ENCODE measurements at regions not wholly inside any gene's neighbourhood (a gene's known extent, or its start where the extent isn't known, plus 50 kb on each side); places are given as distances from the start of the nearest gene placed in this dataset.

DNA sequence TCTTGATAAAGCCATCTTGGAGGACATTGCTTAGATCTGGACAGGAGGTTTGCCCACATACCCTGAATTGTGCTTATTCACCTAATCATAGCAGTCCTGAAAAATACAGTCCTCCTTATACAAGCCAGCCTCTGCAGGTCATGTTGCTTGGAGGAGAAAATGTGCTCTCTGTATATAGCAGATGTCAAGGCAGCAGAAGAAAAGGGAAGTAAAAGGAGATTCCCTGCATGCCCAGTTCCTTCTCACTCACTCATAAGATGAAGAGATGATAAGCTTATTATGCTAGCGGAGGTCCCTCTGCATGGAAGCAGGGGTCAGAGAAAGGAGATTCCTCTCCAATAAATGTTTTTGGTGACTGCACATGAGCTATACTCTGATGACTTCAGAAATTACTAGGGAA lies 458.8 kb upstream of the ZMIZ1 start:
- intact Hi-C loops (cut with DNase I; ENCODE audit: low total_unique reads), result no loop called here
- 94 to 100% methylated on average over 1 of the region's 1 CpG for WGBS, 2 donors
- H3K9me3 ChIP-seq, result no peaks in the 10 kb centered on the region
- DNase-seq, result no peak
- H3K36me3 ChIP-seq (ENCODE audit: low read depth, missing control alignments), result no peaks in the 10 kb centered on the region
- no peak overlapping the region for H3K27ac ChIP-seq
- no peaks in the 10 kb centered on the region for H3K27me3 ChIP-seq
- TF ChIP-seq, protein P1, sequence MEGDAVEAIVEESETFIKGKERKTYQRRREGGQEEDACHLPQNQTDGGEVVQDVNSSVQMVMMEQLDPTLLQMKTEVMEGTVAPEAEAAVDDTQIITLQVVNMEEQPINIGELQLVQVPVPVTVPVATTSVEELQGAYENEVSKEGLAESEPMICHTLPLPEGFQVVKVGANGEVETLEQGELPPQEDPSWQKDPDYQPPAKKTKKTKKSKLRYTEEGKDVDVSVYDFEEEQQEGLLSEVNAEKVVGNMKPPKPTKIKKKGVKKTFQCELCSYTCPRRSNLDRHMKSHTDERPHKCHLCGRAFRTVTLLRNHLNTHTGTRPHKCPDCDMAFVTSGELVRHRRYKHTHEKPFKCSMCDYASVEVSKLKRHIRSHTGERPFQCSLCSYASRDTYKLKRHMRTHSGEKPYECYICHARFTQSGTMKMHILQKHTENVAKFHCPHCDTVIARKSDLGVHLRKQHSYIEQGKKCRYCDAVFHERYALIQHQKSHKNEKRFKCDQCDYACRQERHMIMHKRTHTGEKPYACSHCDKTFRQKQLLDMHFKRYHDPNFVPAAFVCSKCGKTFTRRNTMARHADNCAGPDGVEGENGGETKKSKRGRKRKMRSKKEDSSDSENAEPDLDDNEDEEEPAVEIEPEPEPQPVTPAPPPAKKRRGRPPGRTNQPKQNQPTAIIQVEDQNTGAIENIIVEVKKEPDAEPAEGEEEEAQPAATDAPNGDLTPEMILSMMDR (IDR thresholded peaks at IDR 0.05), result no peak
- TF ChIP-seq POLR2A (IDR thresholded peaks at IDR 0.05), result no peak
- no peaks in the 10 kb centered on the region for H3K4me1 ChIP-seq
- no peak overlapping the region for H3K4me3 ChIP-seq

DNA sequence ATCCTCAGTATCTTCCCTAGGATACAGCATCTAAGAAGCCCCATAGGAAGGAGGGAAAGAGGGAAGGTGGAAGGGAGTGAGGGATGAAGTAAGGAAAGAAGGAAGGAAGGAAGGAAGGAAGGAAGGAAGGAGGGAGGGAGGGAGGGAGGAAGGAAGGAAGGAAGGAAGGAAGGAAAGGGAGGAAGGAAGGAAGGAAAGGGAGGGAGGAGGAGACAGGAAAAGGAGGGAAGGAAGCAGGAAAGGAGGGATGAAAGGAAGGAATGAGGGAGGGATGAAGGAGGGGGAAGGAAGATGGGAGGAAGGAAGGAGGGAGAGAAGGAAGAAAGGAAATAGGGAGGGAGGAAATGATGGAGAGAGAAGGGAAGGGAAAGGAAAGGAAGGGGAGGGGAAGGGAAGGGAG lies 455.6 kb upstream of the ZMIZ1 start:
- H3K4me3 ChIP-seq, result no peak overlapping the region
- intact Hi-C loops (cut with DNase I; ENCODE audit: low total_unique reads), result no loop called here
- no peak for TF ChIP-seq POLR2A (IDR thresholded peaks at IDR 0.05)
- TF ChIP-seq, protein P1 (IDR thresholded peaks at IDR 0.05), result no peak
- H3K27me3 ChIP-seq, result no peaks in the 10 kb centered on the region
- H3K4me1 ChIP-seq, result no peaks in the 10 kb centered on the region
- no peak for DNase-seq
- H3K36me3 ChIP-seq (ENCODE audit: low read depth, missing control alignments), result no peaks in the 10 kb centered on the region
- no peak overlapping the region for H3K27ac ChIP-seq
- H3K9me3 ChIP-seq, result no peaks in the 10 kb centered on the region

DNA sequence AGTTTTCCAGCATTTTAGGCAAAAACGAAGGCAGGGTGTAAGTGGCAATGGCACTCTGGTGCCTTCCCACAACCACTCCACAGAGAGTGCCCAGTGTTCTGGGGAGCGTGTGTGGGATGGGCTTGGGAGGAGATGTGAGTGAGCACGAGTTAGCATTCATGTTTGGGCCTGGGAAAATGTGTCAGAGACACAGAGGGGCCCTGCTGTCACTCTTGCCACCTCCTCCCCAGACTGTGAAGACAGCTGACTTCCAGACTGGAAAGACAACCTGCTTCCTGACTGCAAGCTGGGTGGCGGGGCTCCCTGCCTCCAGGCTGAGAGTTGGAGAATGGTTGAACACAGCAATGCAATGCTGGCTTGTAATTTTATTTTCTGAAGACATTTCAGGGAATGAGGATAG lies 454.5 kb upstream of the ZMIZ1 start:
- Histone ChIP-seq H3K27me3 (no peaks in the 10 kb centered on the region), H3K4me1 (no peaks in the 10 kb centered on the region), H3K9me3 (no peaks in the 10 kb centered on the region), H3K4me3 (no peak overlapping the region), H3K27ac (no peak overlapping the region), H3K36me3 (ENCODE audit: low read depth, missing control alignments) (no peaks in the 10 kb centered on the region)
- no peak for DNase-seq
- 84 to 100% methylated on average over 4 of the region's 4 CpGs for WGBS, 2 donors
- TF ChIP-seq, protein P1 (IDR thresholded peaks at IDR 0.05), result no peak
- TF ChIP-seq POLR2A (IDR thresholded peaks at IDR 0.05), result no peak
- intact Hi-C loops (cut with DNase I; ENCODE audit: low total_unique reads), result no loop called here

DNA sequence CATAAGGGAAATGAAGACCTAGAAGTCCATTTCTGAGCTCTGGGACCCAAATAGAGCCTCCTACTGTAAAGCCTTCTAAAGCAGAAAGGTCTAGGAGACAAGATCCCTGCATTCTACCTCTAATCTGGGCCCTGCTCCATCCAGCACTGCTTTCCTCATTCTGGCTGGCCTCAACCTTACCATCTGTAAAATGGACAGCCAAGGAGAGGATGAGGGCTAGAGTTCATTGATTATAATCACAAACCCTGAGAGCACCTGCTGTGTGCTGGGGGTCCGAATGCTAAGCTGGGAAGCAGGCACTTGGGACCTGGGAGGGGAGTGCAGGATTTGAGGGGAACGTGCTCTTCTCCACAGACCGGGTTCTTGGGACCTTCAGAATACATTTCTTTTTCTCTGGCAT lies 454.0 kb upstream of the ZMIZ1 start:
- Histone ChIP-seq H3K9me3 (no peaks in the 10 kb centered on the region), H3K27me3 (no peaks in the 10 kb centered on the region), H3K4me3 (no peak overlapping the region), H3K36me3 (ENCODE audit: low read depth, missing control alignments) (no peaks in the 10 kb centered on the region), H3K4me1 (no peaks in the 10 kb centered on the region), H3K27ac (no peak overlapping the region)
- TF ChIP-seq, protein P1 (IDR thresholded peaks at IDR 0.05), result no peak
- no peak for TF ChIP-seq POLR2A (IDR thresholded peaks at IDR 0.05)
- 86 to 92% methylated on average over 3 of the region's 3 CpGs for WGBS, 2 donors
- no peak for DNase-seq
- intact Hi-C loops (cut with DNase I; ENCODE audit: low total_unique reads), result no loop called here

DNA sequence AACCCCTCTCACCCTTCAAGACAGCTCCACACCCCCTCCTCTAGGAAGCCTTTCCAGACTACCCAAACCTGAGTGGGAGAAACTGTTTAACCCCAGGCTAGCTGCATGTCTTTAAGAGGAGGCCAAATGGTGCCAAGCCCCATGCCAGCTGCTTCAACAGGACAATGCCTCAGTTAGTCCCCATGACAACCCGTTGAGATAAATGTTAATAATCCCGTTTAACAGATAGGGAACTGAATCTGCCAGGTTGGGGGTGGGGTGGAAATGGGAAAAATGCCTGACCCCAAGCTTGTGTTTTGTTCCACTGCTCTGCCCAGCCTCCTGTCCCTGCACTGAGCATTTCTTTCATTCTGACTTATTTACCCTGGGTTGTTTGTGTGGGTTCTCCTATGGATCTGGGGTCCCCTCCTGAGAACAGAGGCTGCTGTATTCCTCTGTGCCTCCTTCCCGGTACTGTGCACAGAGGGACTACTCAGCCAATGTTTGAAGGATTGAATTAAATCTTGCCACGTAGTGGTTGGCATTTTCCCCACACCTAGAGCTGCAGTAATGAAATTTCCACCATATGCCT lies 452.6 kb upstream of the ZMIZ1 start:
- Histone ChIP-seq H3K9me3 (no peaks in the 10 kb centered on the region), H3K36me3 (ENCODE audit: low read depth, missing control alignments) (no peaks in the 10 kb centered on the region), H3K27me3 (no peaks in the 10 kb centered on the region), H3K27ac (no peak overlapping the region), H3K4me1 (no peaks in the 10 kb centered on the region), H3K4me3 (no peak overlapping the region)
- intact Hi-C loops (cut with DNase I; ENCODE audit: low total_unique reads), result no loop called here
- no peak for DNase-seq
- 57 to 74% methylated on average over 4 of the region's 4 CpGs for WGBS, 2 donors
- TF ChIP-seq, protein P1 (IDR thresholded peaks at IDR 0.05), result no peak
- no peak for TF ChIP-seq POLR2A (IDR thresholded peaks at IDR 0.05)

All from testis (tissue), 2 donors.